GM18519 (cell line): ENCODE measurements at regions not wholly inside any gene's neighbourhood (a gene's known extent, or its start where the extent isn't known, plus 50 kb on each side); places are given as distances from the start of the nearest gene placed in this dataset.
"Not testable (repeated sequence)": the region's sequence is repeated elsewhere in the genome, so short reads cannot be mapped to it uniquely, and the experiment has no call there.

Experiments used
- ATAC-seq: cut with Tn5 transposase; IDR thresholded peaks from one replicate; pipeline ENCODE4 v1.9.1; 2021; ENCODE audit warnings: mild to moderate bottlenecking, moderate library complexity; ENCODE audit not compliant: unreplicated experiment, low FRiP score

DNA sequence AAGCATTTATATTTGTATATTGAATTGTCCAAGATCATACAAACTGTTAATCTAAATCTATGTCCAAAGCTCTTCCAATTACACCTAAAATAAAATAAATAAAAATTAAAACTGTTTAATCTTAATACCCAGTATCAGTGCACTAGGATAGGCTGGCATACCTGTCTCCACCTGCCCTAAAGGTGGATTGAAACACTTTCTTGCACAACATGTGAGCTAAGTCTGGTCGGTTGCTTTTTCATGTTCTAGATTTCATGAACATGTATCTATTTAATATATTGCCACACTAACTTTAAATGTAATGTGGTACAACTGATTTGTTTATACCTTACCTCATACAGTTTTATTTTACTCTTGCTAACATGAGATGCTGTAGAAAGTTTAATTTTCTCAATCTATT, 193.0 kb downstream of the VGLL3 start:
- no peak for ATAC-seq

DNA sequence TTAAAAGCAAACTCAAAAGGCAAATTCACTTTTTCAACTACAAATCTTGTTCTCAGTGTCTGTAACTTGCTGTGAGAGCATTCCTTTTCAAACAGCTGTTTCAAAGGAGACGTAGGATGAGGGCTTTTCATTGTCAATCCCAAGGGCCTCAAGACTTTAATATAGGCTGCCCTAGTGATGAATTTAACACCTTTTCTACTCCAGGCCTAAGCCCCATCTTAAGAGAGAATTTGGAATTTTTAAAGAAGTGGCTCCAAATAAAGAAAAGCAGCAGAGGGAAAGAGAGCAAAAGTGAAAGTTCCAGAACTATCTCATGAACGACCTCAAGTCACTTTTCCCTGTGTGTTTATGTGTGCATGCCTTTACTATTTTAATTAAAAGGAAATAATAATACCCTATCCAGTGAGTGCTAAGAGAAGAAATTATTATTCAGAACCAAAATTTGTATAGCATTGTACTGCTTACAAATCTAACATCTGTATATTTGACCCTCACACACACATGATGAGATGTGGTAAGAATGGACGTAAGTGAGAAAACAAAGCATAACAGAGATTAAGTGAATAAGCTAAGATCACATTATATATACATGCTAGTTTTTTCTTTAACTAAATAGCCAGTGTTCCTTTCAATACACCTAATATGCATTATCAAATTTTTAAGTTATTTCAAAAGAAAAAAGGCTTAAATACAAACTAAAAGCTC, 196.4 kb downstream of the VGLL3 start:
- no peak for ATAC-seq

DNA sequence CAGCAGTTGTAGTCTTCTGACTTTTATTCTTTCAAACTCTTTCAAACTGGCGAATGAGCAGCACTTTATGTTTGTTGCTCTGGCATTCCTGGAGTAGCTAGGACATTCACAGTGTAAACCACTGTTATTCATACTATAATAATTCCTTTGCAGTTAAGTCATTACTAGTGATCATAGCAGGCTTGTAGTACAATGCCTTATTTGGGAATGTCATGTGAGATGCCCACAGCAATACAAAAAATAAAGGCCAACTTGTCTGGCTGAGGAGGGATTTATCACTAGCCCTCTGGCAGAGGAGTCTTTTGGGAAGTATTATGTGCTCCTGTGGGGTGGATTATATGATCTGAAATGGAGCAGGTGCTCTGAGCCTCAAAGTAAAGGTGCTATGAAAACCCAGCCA, 197.2 kb downstream of the VGLL3 start:
- no peak for ATAC-seq

DNA sequence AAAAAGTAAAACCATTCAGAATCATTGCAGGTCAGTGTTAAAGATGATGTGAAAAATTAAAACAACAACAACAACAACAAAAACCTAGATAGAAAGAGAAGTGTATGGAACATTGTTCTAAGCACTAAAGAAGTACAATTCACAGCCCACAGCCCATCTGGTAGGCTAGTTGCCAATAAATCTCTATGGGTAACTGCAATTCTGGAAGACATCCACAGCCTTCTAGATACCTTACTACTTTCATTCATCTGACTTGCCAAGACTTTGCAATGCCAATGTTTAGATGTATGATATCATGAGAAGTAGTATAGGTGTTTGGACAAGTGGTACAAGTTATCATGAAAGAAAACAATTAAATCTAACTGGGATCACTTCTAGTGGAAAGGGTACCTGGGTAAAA, 198.6 kb downstream of the VGLL3 start:
- no peak for ATAC-seq

DNA sequence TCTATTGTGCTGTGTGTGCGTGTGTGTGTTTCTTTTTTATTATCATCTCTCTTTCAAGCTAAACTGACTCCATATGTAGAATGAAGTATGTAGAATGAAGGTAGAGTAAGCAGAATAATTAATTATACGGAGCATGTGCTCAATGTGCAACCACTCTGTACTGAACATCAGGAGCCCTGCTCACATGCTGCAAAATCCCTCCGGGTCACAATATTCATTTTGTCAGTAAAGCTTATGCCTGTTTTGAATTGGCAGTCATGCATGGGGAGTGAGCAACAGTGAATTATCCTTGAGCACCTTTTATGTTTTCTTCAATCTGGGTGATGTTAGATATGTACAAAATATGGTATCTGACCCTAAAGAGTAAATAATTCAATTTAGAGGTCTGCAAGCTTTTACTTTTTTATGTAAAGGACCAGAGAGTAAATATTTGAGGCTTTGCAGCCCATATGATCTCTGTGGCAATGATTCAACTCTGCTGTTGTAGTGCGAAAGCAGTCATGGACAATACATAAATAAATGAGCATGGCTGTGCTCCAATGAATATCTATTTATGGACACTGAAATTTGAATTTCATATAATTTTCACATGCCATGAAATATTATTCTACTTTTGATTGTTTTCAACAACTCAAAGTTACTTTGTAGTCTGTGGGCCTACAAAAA, 199.9 kb downstream of the VGLL3 start:
- ATAC-seq: no peak

DNA sequence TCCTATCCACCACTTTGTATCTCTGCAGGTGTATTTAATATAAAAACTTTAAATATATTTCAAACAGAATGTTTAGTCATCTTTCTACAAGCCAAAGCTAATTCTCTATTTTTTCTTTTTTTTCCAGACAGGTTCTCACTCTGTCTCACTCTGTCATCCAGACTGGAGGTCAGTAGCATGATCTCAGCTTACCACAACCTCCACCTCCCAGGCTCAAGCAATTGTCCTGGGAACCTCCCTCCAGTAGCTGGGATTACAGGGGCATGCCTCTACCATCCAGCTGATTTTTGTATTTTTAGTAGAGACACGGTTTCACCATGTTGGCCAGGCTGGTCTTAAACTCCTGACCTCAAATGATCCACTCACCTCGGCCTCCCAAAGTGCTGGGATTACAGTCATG, 202.6 kb downstream of the VGLL3 start:
- no peak for ATAC-seq

DNA sequence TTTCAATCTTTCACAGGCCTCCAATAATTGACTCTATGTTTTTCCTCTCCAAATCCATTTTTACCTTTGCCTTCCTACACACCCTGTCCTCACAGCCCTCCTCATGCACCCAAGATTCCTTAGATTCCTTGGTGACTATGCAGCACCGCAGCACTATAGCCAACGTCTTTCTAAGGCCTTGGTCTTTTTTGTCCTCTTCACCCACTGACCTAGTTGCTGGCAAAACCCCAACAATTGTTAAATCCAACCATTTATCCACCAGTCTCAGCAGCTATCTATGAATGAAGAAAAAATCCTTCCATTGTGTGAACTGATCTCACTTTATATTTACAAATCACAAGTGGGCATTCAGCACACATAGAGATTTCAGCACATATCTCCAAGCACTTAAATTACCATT, 203.9 kb downstream of the VGLL3 start:
- ATAC-seq: no peak

DNA sequence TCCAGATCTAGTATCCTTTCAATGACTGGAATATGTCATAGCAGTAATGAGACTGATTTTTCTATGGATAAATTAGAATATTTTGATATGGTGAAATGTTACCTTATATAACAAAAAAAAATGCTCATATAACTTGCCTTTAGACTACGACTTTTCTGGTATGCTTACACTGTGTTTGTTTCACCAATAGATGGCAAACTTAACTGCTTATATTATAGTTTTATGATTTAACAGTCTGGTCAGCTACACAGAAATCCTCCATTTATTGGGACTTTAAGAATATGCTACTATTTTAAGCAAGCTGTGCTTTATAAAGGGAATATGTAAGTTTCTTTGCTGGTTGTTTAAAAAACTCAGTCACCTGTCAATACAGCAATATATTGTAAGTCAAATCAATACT, 205.6 kb downstream of the VGLL3 start:
- ATAC-seq: no peak

DNA sequence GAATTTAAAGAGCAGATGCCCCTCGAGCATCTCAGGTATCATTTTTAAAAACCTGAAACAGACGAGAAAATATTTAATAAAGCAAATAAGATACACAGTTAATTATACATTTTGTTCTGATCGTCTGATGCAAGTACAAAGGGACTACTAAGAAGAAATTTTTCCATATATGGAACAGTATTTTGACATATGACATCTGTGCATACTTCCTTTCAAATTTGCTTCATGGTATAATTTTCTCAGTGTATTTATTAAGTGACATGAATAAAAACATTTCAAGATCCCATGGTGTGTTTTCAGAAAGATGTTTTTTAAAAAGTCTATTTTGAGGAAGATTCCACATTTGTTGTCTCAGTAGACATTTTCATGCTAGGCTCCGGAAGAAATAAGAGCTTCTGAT, 208.1 kb downstream of the VGLL3 start:
- ATAC-seq: no peak

DNA sequence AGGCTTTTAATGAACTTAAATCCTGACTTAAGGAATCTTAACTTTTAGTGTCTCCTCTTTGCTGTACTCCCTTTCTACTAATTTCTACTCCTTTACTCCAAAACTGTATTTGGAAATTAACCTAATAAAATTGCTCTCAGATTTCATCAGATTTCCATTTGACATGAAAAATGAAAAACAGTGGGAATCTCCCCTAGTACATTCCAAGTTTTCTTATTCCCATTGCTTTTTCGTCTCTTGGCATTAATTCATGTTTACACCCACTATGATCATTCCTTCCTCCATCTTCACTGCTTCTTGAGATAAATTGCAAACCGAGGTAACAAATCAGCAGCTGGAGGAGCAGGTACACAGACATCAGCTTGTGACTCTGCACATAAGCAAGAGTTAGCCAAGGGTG, 208.7 kb downstream of the VGLL3 start:
- no peak for ATAC-seq

DNA sequence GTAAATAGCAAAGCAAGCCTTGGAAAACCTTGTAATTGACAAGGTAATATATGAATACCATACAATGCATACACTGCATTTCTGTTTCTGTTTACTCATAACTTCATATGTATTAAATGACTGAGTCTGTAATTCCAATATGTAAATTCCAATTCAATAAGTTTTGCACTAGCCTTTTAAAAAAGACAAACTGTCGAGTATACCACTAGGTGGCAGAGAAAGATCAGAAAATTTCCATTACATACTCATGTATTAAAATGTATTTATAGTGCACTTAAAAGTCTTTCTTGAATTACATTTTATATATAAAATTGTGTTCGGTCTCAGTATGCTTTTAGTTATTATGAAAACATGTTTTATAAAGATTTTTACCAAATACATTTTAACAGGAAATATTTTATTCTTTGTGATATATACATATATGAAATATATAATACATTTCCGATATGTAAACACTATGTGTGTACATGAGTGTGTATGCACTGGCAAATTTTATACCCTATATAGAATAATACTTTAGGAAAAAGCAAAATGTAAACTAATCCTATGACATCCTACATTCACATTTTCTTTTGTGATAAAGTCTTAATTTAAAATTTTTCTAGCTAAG, 216.8 kb downstream of the VGLL3 start:
- no peak for ATAC-seq

DNA sequence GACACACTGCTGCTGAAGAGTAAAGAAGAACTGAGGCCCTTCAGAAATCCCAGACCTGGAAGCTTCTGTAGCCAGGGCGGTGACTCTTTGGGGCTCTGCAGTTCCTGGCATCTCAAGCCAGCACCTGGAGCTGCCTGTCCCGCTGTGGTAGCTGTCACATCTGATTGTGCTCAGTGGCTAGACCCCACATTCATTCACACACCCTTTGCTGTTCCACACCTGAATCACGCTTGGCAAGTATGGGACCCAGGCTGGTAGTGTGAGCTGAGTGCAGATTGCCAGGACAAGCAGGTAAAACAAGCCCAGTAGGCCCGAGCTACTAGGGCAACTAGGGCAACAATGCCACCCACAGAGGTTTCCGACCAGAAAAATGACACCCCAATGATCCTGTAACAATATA, 218.2 kb downstream of the VGLL3 start:
- no peak for ATAC-seq

DNA sequence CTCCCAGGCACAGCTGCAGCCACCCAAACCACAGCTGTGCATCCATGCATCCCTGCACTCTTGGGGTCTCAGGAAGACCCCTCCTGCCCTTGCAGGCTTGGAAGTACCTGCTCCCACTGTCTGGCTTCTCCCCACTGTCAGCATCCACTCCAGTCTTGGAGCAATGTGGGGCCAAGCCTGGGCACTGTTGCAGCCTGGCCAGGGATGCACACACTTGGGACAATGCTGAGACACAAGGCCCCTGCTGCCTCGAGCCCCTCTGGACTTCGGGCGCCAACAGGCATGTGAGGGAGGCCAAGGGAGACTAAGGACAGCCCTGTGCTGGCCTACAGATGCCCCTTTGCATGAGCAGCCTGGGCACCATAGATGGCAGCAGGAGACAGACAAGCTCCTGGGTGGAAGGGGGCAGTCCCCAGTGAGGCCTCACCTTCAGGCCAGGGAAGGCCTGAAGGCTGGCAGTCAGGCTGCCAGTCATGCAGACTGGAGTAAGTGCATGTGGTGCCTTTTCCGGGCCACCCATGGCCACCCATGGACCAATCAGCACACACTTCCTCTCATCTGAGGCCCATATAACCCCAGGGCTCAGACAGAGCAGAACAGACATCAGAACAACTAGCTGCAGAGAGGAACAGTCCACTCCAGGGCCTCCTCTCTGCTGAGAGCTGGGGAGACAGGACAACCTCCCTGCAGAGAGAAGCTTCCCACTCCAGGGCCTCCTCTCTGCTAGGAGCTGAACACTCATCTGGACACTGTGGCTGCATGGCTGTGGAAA, 219.0 kb downstream of the VGLL3 start:
- no peak for ATAC-seq

DNA sequence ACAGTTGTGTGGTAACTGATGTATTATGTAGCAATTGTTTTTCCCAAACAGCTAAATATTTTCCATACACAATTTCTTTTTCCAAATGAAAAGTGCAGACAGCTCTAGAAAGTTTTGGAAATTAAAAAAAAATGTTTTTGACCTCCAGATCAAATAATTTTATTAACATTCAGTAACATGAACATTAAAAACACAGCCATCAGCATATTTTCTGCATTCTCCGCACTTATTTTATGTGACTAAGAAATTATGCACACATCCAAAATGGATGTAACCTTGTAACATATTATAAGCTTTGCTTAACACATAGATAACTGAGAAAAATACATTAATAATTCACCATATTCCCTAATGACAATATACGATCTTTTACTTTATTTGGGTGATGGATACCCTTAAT, 224.6 kb downstream of the VGLL3 start:
- no peak for ATAC-seq

DNA sequence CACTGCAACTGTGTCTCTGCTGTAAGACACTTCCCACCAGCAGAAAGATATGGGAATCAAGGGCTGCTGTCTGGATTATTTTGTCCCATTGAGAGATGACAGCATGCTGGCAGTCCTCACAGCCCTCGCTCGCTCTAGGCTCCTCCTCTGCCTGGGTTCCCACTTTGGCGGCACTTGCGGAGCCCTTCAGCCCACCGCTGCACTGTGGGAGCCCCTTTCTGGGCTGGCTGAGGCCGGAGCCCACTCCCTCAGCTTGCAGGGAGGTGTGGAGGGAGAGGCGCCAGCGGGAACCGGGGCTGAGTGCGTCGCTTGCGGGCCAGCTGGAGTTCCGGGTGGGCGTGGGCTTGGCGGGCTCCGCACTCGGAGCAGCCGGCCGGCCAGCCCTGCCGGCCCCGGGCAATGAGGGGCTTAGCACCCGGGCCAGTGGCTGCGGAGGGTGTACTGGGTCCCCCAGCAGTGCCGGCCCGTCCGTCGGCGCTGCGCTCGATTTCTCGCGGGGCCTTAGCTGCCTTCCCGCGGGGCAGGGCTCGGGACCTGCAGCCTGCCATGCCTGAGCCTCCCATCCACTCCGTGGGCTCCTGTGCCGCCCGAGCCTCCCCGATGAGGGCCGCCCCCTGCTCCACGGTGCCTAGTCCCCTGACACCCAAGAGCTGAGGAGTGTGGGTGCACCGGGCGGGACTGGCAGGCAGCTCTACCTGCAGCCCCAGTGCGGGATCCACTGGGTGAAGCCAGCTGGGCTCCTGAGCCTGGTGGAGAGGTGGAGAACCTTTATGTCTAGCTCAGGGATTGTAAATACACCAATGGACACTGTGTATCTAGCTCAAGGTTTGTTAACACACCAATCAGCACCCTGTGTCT, 233.4 kb downstream of the VGLL3 start:
- not testable (repeated sequence) for ATAC-seq

DNA sequence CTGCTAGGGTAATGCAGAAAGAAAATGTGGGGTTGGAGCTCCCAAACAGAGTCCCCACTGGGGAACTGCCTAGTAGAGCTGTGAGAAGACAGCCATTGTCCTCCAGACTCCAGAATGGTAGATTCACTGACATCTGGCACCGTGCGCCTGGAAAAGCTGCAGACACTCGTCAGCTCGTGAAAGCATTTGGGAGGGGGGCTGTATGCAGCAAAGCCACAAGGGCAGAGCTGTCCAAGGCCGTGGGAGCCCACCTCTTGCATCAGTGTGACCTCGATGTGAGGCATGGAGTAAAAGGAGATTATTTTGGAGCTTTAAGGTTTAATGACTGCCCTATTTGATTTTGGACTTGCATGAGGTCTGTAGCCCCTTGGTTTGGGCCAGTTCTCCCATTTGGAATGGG, 242.9 kb downstream of the VGLL3 start:
- ATAC-seq: no peak

DNA sequence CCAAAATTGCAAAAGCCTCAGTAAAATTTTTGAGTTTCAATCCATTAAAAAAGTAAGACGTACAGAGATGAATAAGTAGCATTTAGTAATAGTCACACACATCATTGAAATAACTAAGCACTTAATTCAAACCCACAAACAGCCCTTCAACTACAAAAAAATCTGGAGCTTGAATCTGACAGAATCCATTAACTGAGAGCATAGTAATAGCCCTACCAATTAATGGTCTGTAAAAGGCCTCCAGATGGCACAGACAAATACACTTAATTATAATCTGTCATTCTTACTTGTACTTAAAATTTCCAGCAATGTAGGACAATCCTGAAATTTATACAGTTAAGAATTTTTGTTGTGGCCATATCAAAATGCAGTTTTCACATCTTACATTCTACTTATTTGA, 246.9 kb downstream of the VGLL3 start:
- ATAC-seq: no peak

DNA sequence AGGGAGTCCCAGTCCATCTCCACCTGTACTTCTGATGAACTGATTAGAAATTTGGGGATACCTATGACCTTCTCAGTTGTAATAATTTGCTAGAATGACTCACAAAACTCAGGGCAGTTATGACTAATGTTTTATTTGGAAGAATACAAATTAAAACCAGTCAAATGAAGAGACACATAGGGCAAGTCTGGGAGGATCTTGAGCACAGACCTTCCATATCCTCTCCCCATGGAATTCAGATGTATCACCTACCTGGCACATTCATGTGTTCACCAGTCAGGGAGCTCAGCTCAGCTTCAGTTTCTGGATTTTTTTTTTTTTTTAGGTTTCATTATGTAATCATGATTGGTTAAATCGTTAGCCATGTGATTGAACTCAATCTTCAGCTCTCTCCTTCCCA, 247.7 kb downstream of the VGLL3 start:
- ATAC-seq: no peak

DNA sequence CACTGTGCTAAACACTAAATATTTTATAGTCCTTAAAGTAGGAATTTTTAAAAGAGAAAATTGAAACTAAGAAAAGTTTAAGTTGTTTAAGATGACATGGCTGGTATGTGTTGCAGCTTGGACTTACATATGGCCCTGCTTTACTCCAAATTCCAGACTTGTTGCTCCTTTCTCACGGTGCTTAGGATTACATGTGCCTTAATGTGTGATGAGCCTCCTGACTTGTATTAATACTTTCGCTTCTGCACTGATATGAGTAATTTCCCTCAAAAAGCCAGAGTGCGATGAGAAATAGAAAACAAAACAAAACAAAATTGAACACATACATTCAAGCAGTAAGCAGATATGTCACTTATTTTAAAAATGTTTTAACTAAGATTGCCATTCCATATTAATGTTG, 250.2 kb downstream of the VGLL3 start:
- ATAC-seq: no peak

DNA sequence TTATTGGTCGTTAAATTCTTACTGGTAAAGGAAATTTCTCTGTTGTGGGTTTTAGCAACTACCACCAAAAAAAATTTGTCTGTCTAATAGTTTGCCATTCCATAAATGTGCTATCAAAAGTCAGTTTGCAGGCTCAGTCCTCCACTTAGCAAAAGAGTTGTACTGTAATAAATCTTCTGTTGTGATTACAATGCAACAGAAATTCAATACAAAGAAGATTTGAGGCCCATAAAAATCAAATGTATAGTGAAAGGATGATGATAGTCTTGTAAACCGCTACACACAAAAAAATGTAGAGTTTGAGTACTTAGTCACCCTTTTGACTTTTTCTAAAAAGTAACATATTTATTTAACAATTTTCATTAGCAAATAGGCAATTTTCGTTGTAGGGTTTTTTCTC, 251.7 kb downstream of the VGLL3 start:
- no peak for ATAC-seq
